T-helper 17 cell (primary cell): ENCODE measurements at regions not wholly inside any gene's neighbourhood (a gene's known extent, or its start where the extent isn't known, plus 50 kb on each side); places are given as distances from the start of the nearest gene placed in this dataset.

Experiments used
- ATAC-seq: fragments of 150-1000 bp; cut with Tn5 transposase; 2 replicates; pipeline ENCODE4 v1.10.0; 2021; ENCODE audit warnings: mild to moderate bottlenecking, moderate library complexity
- DNase-seq, 3 donors: peaks; one replicate each; pipeline versions ENCODE4 v3.0.0 to v3.0.0-alpha.2; 2020 to 2021
- H3K9me3 ChIP-seq: one replicate; pipeline ENCODE4 v1.7.0; 2013; ENCODE audit warnings: low read length, mild to moderate bottlenecking; ENCODE audit not compliant: control insufficient read depth, poor library complexity, severe bottlenecking
- H3K27ac Mint-ChIP-seq: one replicate; pipeline ENCODE4 v1.8.0; 2022; ENCODE audit warnings: mild to moderate bottlenecking, moderate library complexity, mixed read lengths
- H3K27me3 Mint-ChIP-seq: one replicate; pipeline ENCODE4 v1.8.0; 2022; ENCODE audit warnings: mixed read lengths
- H3K36me3 Mint-ChIP-seq: one replicate; pipeline ENCODE4 v1.8.0; 2022; ENCODE audit warnings: low read depth, mixed read lengths
- H3K4me1 Mint-ChIP-seq: one replicate; pipeline ENCODE4 v1.8.0; 2022; ENCODE audit warnings: mild to moderate bottlenecking, mixed read lengths
- H3K4me3 Mint-ChIP-seq: one replicate; pipeline ENCODE4 v1.8.0; 2022; ENCODE audit warnings: mild to moderate bottlenecking, moderate library complexity, mixed read lengths

GRCh38 chr9:126017758-126018157 lies 270.6 kb downstream of the PBX3 start:
- Mint-ChIP-seq H3K4me1 (peaks cover 2% of the 10 kb centered on the region), H3K27me3 (peaks cover 24% of the 10 kb centered on the region), H3K36me3 (peaks cover 3% of the 10 kb centered on the region), H3K27ac (no peak overlapping the region), H3K4me3 (no peak overlapping the region)
- no peak for ATAC-seq
- H3K9me3 ChIP-seq, result no peaks in the 10 kb centered on the region
- no peak for DNase-seq

DNA sequence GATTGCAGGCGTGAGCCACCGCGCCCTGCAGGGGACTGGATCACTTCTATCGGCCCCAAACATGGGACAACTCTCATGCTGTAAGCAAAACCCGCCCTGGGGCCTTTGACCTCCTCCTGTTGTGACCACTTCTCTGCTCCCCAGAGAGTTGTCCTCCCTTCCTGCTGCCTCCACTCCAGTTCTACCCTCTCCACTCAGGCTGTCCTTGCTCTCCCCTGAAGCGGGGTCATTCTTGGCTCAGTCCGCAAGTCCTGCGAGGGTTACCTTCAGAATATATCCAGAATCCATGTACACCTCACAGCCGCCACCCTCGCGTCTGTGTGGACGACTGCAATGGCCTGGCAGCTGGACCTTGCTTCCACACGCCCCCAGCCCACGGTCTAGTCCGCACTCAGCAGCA lies 273.7 kb downstream of the PBX3 start:
- Mint-ChIP-seq H3K27ac (no peak overlapping the region), H3K27me3 (peaks cover 20% of the 10 kb centered on the region), H3K4me3 (no peak overlapping the region), H3K36me3 (peaks cover 3% of the 10 kb centered on the region), H3K4me1 (peaks cover 2% of the 10 kb centered on the region)
- no peaks in the 10 kb centered on the region for H3K9me3 ChIP-seq
- no peak for ATAC-seq
- no peak for DNase-seq

- Mint-ChIP-seq H3K4me3 (no peak overlapping the region), H3K36me3 (peaks cover 3% of the 10 kb centered on the region), H3K27me3 (peaks cover 15% of the 10 kb centered on the region), H3K4me1 (peaks cover 2% of the 10 kb centered on the region), H3K27ac (no peak overlapping the region)
- no peak for DNase-seq
- ATAC-seq, result no peak
- H3K9me3 ChIP-seq, result no peaks in the 10 kb centered on the region
Observed at GRCh38 chr9:126023962-126024361, 276.8 kb downstream of the PBX3 start.

DNA sequence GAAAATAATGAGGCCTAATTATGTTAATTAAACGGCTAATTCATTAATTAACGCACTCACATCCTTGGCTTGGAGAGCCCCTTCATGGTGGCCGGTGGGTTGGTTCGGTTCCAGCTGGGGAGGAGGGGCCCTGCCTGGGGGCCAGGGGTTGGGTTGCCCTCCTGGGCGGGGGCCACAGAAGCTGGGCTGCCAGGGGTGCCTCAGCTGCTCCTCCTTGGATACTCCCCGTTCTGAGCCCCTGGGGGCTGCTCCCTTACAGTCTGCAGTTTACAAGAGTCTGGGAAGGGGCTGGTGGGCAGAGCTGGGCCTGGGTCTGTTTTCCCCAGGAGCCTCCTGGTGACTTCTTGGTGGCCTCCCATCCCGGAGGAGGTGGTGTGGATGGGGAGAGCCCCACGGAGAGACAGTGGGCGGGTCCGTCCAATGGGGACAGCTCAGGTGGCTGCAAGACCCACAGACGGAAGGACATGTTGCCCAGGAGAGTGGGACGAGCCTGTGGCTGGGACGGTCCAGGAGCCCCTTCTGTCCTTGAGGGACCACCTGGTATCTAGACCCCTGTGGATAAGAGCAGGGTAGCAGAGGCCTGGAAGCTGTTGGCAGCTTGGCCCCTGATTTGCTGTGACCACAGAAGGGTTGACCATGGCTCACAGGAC lies 277.5 kb downstream of the PBX3 start:
- no peaks in the 10 kb centered on the region for H3K9me3 ChIP-seq
- DNase-seq (no peak), ATAC-seq (no peak)
- H3K36me3 Mint-ChIP-seq, result peaks cover 3% of the 10 kb centered on the region
- no peak overlapping the region for H3K4me3 Mint-ChIP-seq
- no peak overlapping the region for H3K27ac Mint-ChIP-seq
- peaks cover 2% of the 10 kb centered on the region for H3K4me1 Mint-ChIP-seq
- H3K27me3 Mint-ChIP-seq, result peaks cover 15% of the 10 kb centered on the region

DNA sequence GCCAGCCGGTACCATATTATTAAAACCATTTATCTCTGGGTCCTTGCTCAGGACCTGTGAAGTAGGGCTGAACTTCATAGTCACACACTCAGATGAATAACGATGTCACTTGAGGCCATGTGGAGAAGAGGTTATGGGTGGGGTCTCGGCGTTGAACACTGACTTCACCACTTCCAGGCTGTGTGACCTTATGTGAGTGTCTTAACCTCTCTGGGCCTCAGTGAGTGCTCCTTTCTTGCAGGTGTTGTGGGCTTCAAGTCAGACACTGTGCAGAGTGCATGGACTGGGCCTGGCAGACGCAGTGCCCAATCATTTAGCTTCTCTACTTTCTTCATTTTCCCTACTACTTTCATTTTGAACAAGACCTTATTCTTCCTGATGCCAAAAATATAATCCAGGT lies 278.8 kb downstream of the PBX3 start:
- H3K4me3 Mint-ChIP-seq, result no peak overlapping the region
- ATAC-seq (no peak), DNase-seq (no peak)
- H3K27ac Mint-ChIP-seq, result no peak overlapping the region
- peaks cover 3% of the 10 kb centered on the region for H3K36me3 Mint-ChIP-seq
- H3K27me3 Mint-ChIP-seq, result peaks cover 13% of the 10 kb centered on the region
- H3K4me1 Mint-ChIP-seq, result peaks cover under 1% of the 10 kb centered on the region
- H3K9me3 ChIP-seq, result no peaks in the 10 kb centered on the region

DNA sequence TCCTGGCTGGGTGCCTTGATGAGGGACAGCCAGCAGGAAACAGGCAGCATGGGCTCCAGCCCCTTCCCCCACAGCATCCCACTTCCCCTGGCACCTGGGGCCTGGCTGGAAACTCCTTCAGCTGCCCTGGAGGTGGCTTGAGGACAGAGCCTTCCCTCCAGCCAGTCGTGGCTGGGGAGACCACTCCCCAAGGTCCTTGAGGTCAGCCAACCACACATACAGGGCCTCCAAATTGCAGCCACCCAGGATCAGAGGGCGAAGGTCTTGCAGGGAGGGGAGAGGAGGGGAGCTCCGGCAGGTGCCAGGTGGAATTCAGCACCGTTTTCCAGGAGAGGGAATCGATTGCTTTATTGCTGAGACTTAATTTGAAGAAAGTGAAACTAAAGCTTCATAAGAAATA lies 280.4 kb downstream of the PBX3 start:
- H3K9me3 ChIP-seq, result no peaks in the 10 kb centered on the region
- Mint-ChIP-seq H3K27me3 (peaks cover 12% of the 10 kb centered on the region), H3K4me1 (no peaks in the 10 kb centered on the region)

DNA sequence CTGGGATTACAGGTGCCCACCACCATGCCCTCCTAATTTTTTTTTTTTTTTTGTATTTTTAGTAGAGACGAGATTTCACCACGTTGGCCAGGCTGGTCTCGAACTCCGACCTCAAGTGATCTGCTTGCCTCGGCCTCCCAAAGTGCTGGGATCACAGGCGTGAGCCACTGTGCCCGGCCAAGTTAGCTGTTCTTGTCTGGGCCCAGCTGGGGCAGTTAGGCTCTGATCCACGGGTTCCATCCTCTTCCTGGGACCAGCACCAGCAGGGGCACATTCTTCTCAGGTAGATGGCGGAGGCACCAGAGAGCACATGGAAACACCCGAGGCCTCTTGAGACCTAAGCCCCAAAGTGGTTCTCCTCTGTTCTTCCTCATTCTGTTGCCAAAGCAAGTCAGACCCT lies 281.6 kb downstream of the PBX3 start:
- Mint-ChIP-seq H3K27me3 (peaks cover 12% of the 10 kb centered on the region), H3K4me1 (no peaks in the 10 kb centered on the region), H3K4me3 (no peak overlapping the region), H3K27ac (no peak overlapping the region), H3K36me3 (no peaks in the 10 kb centered on the region)
- ATAC-seq, result no peak
- DNase-seq, result no peak
- H3K9me3 ChIP-seq, result no peaks in the 10 kb centered on the region

More for the DNA sequence above, 280.4 kb downstream of the PBX3 start:
- Mint-ChIP-seq H3K36me3 (no peaks in the 10 kb centered on the region), H3K27ac (no peak overlapping the region), H3K4me3 (no peak overlapping the region)
- ATAC-seq (no peak), DNase-seq (no peak)

- no peak for ATAC-seq
- no peaks in the 10 kb centered on the region for H3K9me3 ChIP-seq
- no peak overlapping the region for H3K4me3 Mint-ChIP-seq
Observed at GRCh38 chr9:126030716-126031115, 283.5 kb downstream of the PBX3 start.

GRCh38 chr9:126031116-126031515 lies 283.9 kb downstream of the PBX3 start:
- H3K4me3 Mint-ChIP-seq, result no peak overlapping the region
- ATAC-seq, result no peak
- H3K4me1 Mint-ChIP-seq, result no peaks in the 10 kb centered on the region
- H3K27ac Mint-ChIP-seq, result no peak overlapping the region
- peaks cover 31% of the 10 kb centered on the region for H3K27me3 Mint-ChIP-seq
- no peak for DNase-seq
- no peaks in the 10 kb centered on the region for H3K36me3 Mint-ChIP-seq
- H3K9me3 ChIP-seq, result no peaks in the 10 kb centered on the region

More at GRCh38 chr9:126030716-126031115, 283.5 kb downstream of the PBX3 start:
- H3K4me1 Mint-ChIP-seq, result no peaks in the 10 kb centered on the region
- no peak for DNase-seq
- no peaks in the 10 kb centered on the region for H3K36me3 Mint-ChIP-seq
- H3K27ac Mint-ChIP-seq, result peak overlapping the region; percentile 27
- H3K27me3 Mint-ChIP-seq, result peaks cover 29% of the 10 kb centered on the region

GRCh38 chr9:126032135-126032534 lies 285.0 kb downstream of the PBX3 start:
- Mint-ChIP-seq H3K27me3 (peaks cover 39% of the 10 kb centered on the region), H3K4me1 (no peaks in the 10 kb centered on the region), H3K36me3 (no peaks in the 10 kb centered on the region), H3K27ac (no peak overlapping the region), H3K4me3 (no peak overlapping the region)
- no peak for ATAC-seq
- no peak for DNase-seq
- no peaks in the 10 kb centered on the region for H3K9me3 ChIP-seq

GRCh38 chr9:126033318-126033717 lies 286.1 kb downstream of the PBX3 start:
- no peak overlapping the region for H3K27ac Mint-ChIP-seq
- ATAC-seq, result no peak
- no peaks in the 10 kb centered on the region for H3K4me1 Mint-ChIP-seq
- H3K27me3 Mint-ChIP-seq, result peaks cover 42% of the 10 kb centered on the region
- DNase-seq, result no peak
- no peaks in the 10 kb centered on the region for H3K36me3 Mint-ChIP-seq
- H3K9me3 ChIP-seq, result no peaks in the 10 kb centered on the region
- no peak overlapping the region for H3K4me3 Mint-ChIP-seq

GRCh38 chr9:126033956-126034355 lies 286.8 kb downstream of the PBX3 start:
- no peak overlapping the region for H3K4me3 Mint-ChIP-seq
- H3K9me3 ChIP-seq, result no peaks in the 10 kb centered on the region
- H3K4me1 Mint-ChIP-seq, result no peaks in the 10 kb centered on the region
- H3K36me3 Mint-ChIP-seq, result no peaks in the 10 kb centered on the region
- ATAC-seq, result no peak
- peaks cover 42% of the 10 kb centered on the region for H3K27me3 Mint-ChIP-seq
- no peak overlapping the region for H3K27ac Mint-ChIP-seq
- DNase-seq, result no peak

- Mint-ChIP-seq H3K27me3 (peaks cover 39% of the 10 kb centered on the region), H3K36me3 (no peaks in the 10 kb centered on the region), H3K27ac (no peak overlapping the region)
Observed at GRCh38 chr9:126036881-126037291, 289.7 kb downstream of the PBX3 start.

DNA sequence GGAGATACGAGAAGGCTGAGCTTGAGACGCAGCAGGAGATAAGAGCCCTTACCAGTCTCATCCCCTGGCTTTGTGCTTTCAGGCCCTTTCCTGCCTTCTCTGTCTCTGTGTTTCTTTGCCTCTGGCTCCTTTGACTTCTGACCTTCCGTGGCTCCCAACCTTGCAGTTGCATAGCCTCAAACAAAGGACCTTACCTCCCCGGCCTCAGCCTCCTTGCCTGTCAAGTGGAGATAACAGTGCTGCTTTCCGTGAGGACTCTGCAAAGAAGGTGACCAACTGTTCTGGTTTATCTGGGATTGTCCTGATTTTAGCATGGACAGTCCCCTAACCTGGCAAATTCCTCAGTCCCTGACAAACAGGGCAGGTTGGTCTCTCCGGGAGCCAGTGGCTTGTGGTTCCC lies 287.8 kb upstream of the MVB12B start:
- DNase-seq (no peak), ATAC-seq (no peak)
- H3K4me1 Mint-ChIP-seq, result no peaks in the 10 kb centered on the region
- H3K4me3 Mint-ChIP-seq, result no peak overlapping the region
- no peaks in the 10 kb centered on the region for H3K36me3 Mint-ChIP-seq
- H3K27me3 Mint-ChIP-seq, result peaks cover 34% of the 10 kb centered on the region
- H3K27ac Mint-ChIP-seq, result no peak overlapping the region
- H3K9me3 ChIP-seq, result no peaks in the 10 kb centered on the region

More at GRCh38 chr9:126036881-126037291, 289.7 kb downstream of the PBX3 start:
- ATAC-seq, result no peak
- Mint-ChIP-seq H3K4me3 (no peak overlapping the region), H3K4me1 (no peaks in the 10 kb centered on the region)
- no peak for DNase-seq
- no peaks in the 10 kb centered on the region for H3K9me3 ChIP-seq
